Stimulated activated naive CD8-positive, alpha-beta T cell treated with anti-CD3 and anti-CD28 coated beads, Interleukin-15, amount 100 ng/mL, for 72 hours (primary cell): ENCODE measurements at regions not wholly inside any gene's neighbourhood (a gene's known extent, or its start where the extent isn't known, plus 50 kb on each side); places are given as distances from the start of the nearest gene placed in this dataset.

Experiments
- ATAC-seq: fragments of 150-1000 bp; cut with Tn5 transposase; 2 replicates; pipeline ENCODE4 v1.10.0; 2021; ENCODE audit warnings: mild to moderate bottlenecking, moderate library complexity
- DNase-seq, 2 donors: peaks; one replicate each; pipeline ENCODE4 v3.0.0; 2021 to 2022
- H3K27ac Mint-ChIP-seq, 2 donors: one replicate each; pipeline ENCODE4 v1.8.0; 2022; ENCODE audit warnings: mild to moderate bottlenecking in 2 of 2, mixed read lengths in 2 of 2, moderate library complexity in 2 of 2
- H3K27me3 Mint-ChIP-seq: one replicate; pipeline ENCODE4 v1.8.0; 2022; ENCODE audit warnings: mixed read lengths
- H3K4me1 Mint-ChIP-seq: one replicate; pipeline ENCODE4 v1.8.0; 2022; ENCODE audit warnings: mild to moderate bottlenecking, mixed read lengths
- H3K4me3 Mint-ChIP-seq, 2 donors: one replicate each; pipeline ENCODE4 v1.8.0; 2022; ENCODE audit warnings: mild to moderate bottlenecking in 2 of 2, mixed read lengths in 2 of 2, moderate library complexity in 1 of 2
- H3K9me3 Mint-ChIP-seq, 2 donors: one replicate each; pipeline ENCODE4 v1.8.0; 2022; ENCODE audit warnings: mixed read lengths in 2 of 2

- DNase-seq: no peak
- ATAC-seq: no peak
- Mint-ChIP-seq H3K4me1 (no peaks in the 10 kb centered on the region), H3K9me3 (peaks cover 8 to 14% of the 10 kb centered on the region in 2 donors), H3K4me3 (no peak overlapping the region), H3K27ac (no peak overlapping the region), H3K27me3 (no peaks in the 10 kb centered on the region)
Measured at GRCh38 chr18:55166260-55166598, 207.0 kb upstream of the CCDC68 start.

DNA sequence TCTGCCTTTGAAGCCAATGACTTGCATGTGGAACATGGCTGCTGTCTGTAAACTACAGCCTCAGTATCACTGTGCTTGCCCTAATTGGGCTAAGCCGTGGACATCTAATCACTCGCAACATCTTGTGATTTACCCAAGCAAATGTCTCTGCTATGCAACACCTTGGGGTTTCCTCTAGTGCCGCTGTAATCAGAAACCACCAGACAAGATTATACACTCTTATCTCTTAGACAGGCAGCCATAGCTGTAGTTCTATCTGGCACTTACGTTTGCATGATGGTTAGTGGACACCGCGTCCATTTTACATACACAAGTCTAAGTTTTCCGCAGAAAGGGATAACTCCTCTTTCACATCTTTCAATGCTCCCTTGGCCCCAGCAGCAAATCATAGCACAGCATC, 204.3 kb upstream of the CCDC68 start:
- ATAC-seq: no peak

GRCh38 chr18:55161916-55162315, 202.7 kb upstream of the CCDC68 start:
- H3K27me3 Mint-ChIP-seq: no peaks in the 10 kb centered on the region
- H3K4me1 Mint-ChIP-seq: no peaks in the 10 kb centered on the region
- H3K27ac Mint-ChIP-seq: no peak overlapping the region
- H3K9me3 Mint-ChIP-seq: peaks cover 0 to 13% of the 10 kb centered on the region in 2 donors
- no peak for DNase-seq
- no peak overlapping the region for H3K4me3 Mint-ChIP-seq
- ATAC-seq: no peak

More for the DNA sequence above, 204.3 kb upstream of the CCDC68 start:
- H3K27me3 Mint-ChIP-seq: no peaks in the 10 kb centered on the region
- H3K27ac Mint-ChIP-seq: no peak overlapping the region
- peaks cover 9 to 11% of the 10 kb centered on the region in 2 donors for H3K9me3 Mint-ChIP-seq
- no peaks in the 10 kb centered on the region for H3K4me1 Mint-ChIP-seq
- DNase-seq: no peak
- no peak overlapping the region for H3K4me3 Mint-ChIP-seq

DNA sequence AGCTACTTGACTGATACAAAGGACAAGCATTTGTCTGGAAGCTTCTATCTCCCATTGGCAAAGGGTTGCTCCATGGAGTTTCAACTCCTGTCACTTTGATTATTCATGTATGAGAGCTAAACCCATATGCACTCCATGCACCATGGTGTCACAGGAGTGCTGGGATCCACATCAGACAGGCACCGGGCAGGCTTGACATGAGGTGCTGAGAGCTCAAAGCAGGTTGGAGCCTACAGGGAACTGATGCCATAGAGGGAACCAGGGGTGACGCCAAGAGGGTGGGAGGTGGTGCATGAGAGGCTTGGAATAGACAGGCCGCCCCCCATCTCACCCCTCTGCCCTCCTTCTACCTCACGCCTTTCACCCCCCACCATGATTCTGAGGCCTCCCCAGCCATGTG, 199.8 kb upstream of the CCDC68 start:
- DNase-seq: no peak
- no peaks in the 10 kb centered on the region for H3K27me3 Mint-ChIP-seq
- H3K4me3 Mint-ChIP-seq: no peak overlapping the region
- no peaks in the 10 kb centered on the region for H3K4me1 Mint-ChIP-seq
- peak; percentile 9 for ATAC-seq
- H3K9me3 Mint-ChIP-seq: peaks cover 0 to 13% of the 10 kb centered on the region in 2 donors
- H3K27ac Mint-ChIP-seq: no peak overlapping the region

- no peaks in the 10 kb centered on the region for H3K27me3 Mint-ChIP-seq
- DNase-seq: no peak
- H3K27ac Mint-ChIP-seq: no peak overlapping the region
Measured at GRCh38 chr18:55158570-55158969, 199.3 kb upstream of the CCDC68 start.

DNA sequence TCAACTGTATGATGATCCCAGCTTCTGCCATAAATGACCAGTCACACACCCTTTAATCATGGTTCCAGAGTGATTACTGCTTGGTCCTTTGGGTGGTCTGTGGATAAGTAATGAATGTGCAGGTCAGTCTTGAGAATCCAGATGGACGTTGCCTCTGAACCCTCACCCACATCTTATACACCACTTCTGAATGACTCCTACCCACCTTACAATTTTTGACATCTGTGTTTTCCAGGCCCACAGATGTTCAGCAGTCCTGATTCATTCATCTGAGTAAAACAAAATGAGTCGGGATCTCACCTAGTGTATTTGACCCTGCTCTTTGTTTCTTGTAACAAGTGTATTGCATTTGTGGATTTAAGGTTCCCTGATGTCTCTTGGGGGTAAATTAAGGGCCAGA, 194.1 kb upstream of the CCDC68 start:
- peaks cover 6% of the 10 kb centered on the region for H3K27me3 Mint-ChIP-seq
- peak overlapping the region in 1 of 2 donors; percentile 65 for H3K27ac Mint-ChIP-seq
- peaks cover 0 to 14% of the 10 kb centered on the region in 2 donors for H3K9me3 Mint-ChIP-seq
- ATAC-seq (no peak), DNase-seq (no peak)
- no peaks in the 10 kb centered on the region for H3K4me1 Mint-ChIP-seq
- no peak overlapping the region for H3K4me3 Mint-ChIP-seq

More at GRCh38 chr18:55158570-55158969, 199.3 kb upstream of the CCDC68 start:
- H3K9me3 Mint-ChIP-seq: peaks cover 0 to 13% of the 10 kb centered on the region in 2 donors
- ATAC-seq: peak; percentile 20
- no peak overlapping the region for H3K4me3 Mint-ChIP-seq
- no peaks in the 10 kb centered on the region for H3K4me1 Mint-ChIP-seq

GRCh38 chr18:55152801-55153200, 193.5 kb upstream of the CCDC68 start:
- DNase-seq (no peak), ATAC-seq (no peak)
- Mint-ChIP-seq H3K4me1 (no peaks in the 10 kb centered on the region), H3K27ac (no peak overlapping the region), H3K27me3 (peaks cover 6% of the 10 kb centered on the region), H3K9me3 (peaks cover 0 to 8% of the 10 kb centered on the region in 2 donors), H3K4me3 (no peak overlapping the region)

DNA sequence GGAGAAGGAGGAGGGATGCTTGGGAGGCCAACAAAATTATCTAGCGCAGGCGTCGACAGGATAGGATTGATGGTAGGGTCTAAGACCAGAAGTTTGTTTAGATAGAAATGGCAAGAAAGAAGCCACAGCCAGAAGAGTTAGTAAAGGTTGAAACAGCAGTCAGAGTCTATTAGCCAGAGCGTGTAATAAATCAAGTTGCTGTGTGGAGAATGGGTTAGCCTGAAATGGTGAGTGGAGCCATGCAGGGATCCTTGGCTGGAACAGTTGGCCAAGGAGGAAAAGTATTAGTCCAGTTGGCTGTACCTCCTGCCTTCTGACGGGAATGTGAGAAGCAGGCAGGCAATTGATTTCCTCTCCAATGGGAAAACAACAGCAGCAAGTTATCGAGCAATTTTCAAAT, 190.7 kb upstream of the CCDC68 start:
- Mint-ChIP-seq H3K4me3 (no peak overlapping the region), H3K4me1 (no peaks in the 10 kb centered on the region), H3K27me3 (peaks cover 15% of the 10 kb centered on the region), H3K9me3 (peaks cover 0 to 17% of the 10 kb centered on the region in 2 donors), H3K27ac (no peak overlapping the region)
- DNase-seq (no peak), ATAC-seq (no peak)

DNA sequence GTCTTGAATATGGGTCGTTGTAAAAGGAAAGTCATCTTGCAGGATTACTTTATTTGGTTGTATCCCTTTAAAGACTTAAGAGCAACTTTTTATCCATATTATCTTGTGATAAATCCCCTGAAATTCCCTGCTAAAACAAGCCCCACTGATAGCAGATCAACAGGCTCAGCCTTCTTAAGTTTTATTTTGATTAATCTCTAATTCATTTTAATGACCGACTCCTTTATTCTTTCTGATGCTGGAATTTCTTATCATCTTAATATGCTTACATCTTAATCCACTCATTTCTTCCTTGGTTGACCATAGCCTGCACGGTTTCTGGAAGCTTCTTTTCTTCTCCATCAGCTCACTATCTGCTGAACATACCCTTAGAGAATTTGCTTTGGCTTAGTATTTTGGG, 188.5 kb upstream of the CCDC68 start:
- H3K4me3 Mint-ChIP-seq: no peak overlapping the region
- DNase-seq: no peak
- ATAC-seq: no peak
- peaks cover 15% of the 10 kb centered on the region for H3K27me3 Mint-ChIP-seq
- no peak overlapping the region for H3K27ac Mint-ChIP-seq
- peaks cover 5 to 25% of the 10 kb centered on the region in 2 donors for H3K9me3 Mint-ChIP-seq
- H3K4me1 Mint-ChIP-seq: no peaks in the 10 kb centered on the region

DNA sequence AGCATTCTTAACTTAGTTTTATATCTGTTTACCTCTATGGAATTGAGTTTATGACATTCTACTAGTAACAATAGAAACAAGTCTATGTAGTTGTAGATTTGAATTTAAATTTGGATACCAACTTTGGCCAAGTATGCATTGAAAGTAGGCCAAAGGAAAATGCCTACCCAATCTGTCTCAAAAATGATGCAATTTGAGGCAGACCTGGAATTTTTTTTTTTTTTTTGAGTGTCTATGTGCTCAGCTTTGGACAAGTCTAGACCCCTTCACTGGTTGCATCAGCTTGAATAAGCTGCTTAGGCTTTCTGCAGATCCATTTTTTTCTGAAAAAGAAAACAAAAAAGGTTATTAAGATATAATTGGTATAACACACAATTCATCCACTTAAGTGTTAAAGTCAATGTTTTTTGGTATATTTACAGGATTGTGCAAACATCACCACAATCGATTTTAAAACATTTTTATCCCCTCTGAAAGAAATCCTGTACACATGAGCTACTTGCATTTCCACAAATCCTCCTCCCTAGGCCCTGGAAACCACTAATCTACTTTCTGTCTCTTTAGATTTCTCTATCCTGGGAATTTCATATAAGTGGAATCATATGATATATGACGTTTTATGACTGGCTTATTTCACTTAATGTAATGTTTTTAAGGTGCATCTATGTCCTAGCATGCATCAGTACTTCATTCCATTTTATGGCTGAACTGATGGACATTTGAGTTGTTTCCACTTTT, 185.1 kb upstream of the CCDC68 start:
- peaks cover 5 to 18% of the 10 kb centered on the region in 2 donors for H3K9me3 Mint-ChIP-seq
- no peaks in the 10 kb centered on the region for H3K4me1 Mint-ChIP-seq
- H3K27ac Mint-ChIP-seq: no peak overlapping the region
- H3K4me3 Mint-ChIP-seq: no peak overlapping the region
- no peak for DNase-seq
- peaks cover 8% of the 10 kb centered on the region for H3K27me3 Mint-ChIP-seq
- ATAC-seq: no peak

- Mint-ChIP-seq H3K4me1 (no peaks in the 10 kb centered on the region), H3K9me3 (peaks cover 5 to 17% of the 10 kb centered on the region in 2 donors), H3K4me3 (no peak overlapping the region), H3K27me3 (peaks cover 8% of the 10 kb centered on the region), H3K27ac (peak overlapping the region in 1 of 2 donors; percentile 37)
- DNase-seq: no peak
- no peak for ATAC-seq
Measured at GRCh38 chr18:55142410-55142809, 183.1 kb upstream of the CCDC68 start.

DNA sequence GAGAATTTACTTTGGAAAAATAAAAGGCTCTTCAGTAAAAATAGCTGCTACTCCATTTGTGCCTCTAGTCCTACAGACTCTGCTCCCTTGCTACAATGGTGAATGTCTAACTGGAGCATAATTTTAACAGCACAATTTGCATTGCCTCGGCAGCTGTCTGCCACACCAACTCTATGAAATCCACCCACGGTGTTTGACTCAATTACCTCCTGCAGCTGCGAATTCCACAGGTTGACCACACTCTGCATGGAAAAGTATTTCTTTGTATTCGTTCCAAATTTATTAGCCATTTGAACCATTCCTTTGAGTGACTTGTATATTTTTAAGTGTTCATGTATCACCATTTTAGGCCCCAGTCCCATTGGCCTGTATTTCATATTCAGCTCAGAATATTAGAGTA, 182.1 kb upstream of the CCDC68 start:
- DNase-seq (no peak), ATAC-seq (no peak)
- H3K4me3 Mint-ChIP-seq: no peak overlapping the region
- no peaks in the 10 kb centered on the region for H3K4me1 Mint-ChIP-seq
- no peak overlapping the region for H3K27ac Mint-ChIP-seq
- peaks cover 5 to 17% of the 10 kb centered on the region in 2 donors for H3K9me3 Mint-ChIP-seq
- peaks cover 8% of the 10 kb centered on the region for H3K27me3 Mint-ChIP-seq

DNA sequence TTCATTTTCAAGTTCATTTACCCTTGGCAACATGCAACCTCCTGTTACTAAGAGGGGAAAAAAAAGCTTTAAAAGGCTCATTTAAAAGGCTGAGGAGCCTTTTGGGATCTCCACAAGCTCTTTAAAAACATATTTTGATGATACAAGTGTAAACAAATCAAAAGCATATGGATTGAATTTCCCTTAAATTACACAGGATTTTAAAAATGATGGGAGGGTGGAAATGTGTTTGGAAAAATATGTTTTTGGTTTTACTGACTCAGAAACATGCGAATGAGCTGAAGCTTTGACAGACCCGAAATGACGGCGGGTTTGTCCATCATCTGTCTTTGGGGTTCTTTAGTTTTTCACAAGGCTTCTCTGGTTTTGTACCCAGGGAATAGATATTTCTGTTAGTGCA, 180.6 kb upstream of the CCDC68 start:
- Mint-ChIP-seq H3K27ac (no peak overlapping the region), H3K4me1 (no peaks in the 10 kb centered on the region), H3K27me3 (no peaks in the 10 kb centered on the region), H3K9me3 (peaks cover 5 to 7% of the 10 kb centered on the region in 2 donors), H3K4me3 (no peak overlapping the region)
- ATAC-seq (no peak), DNase-seq (no peak)

GRCh38 chr18:55139307-55139706, 180.0 kb upstream of the CCDC68 start:
- Mint-ChIP-seq H3K27ac (no peak overlapping the region), H3K4me3 (no peak overlapping the region), H3K9me3 (peaks cover 2 to 5% of the 10 kb centered on the region in 2 donors), H3K27me3 (no peaks in the 10 kb centered on the region), H3K4me1 (no peaks in the 10 kb centered on the region)
- ATAC-seq: no peak
- DNase-seq: no peak

- ATAC-seq: no peak
- Mint-ChIP-seq H3K27ac (no peak overlapping the region), H3K27me3 (no peaks in the 10 kb centered on the region), H3K9me3 (peaks cover 0 to under 1% of the 10 kb centered on the region in 2 donors), H3K4me1 (no peaks in the 10 kb centered on the region), H3K4me3 (no peak overlapping the region)
- no peak for DNase-seq
Measured at GRCh38 chr18:55138401-55138800, 179.1 kb upstream of the CCDC68 start.

GRCh38 chr18:55137602-55138001, 178.3 kb upstream of the CCDC68 start:
- ATAC-seq (no peak), DNase-seq (no peak)
- no peaks in the 10 kb centered on the region for H3K27me3 Mint-ChIP-seq
- H3K9me3 Mint-ChIP-seq: peaks cover 0 to 7% of the 10 kb centered on the region in 2 donors
- no peak overlapping the region for H3K27ac Mint-ChIP-seq
- H3K4me3 Mint-ChIP-seq: no peak overlapping the region
- no peaks in the 10 kb centered on the region for H3K4me1 Mint-ChIP-seq

GRCh38 chr18:55136864-55137263, 177.6 kb upstream of the CCDC68 start:
- ATAC-seq: no peak
- no peak overlapping the region for H3K27ac Mint-ChIP-seq
- peaks cover 0 to 7% of the 10 kb centered on the region in 2 donors for H3K9me3 Mint-ChIP-seq
- H3K4me1 Mint-ChIP-seq: no peaks in the 10 kb centered on the region
- no peaks in the 10 kb centered on the region for H3K27me3 Mint-ChIP-seq
- no peak overlapping the region for H3K4me3 Mint-ChIP-seq
- no peak for DNase-seq
